Mesenchymal stem cell (in vitro differentiated cells and primary cell): ENCODE measurements at regions not wholly inside any gene's neighbourhood (a gene's known extent, or its start where the extent isn't known, plus 50 kb on each side); places are given as distances from the start of the nearest gene placed in this dataset.

Experiments used
- DNase-seq: peaks from one replicate; pipeline ENCODE4 v3.0.0-alpha.2; 2013
- H2AFZ ChIP-seq: one replicate; pipeline ENCODE4 v1.6.1; 2013; ENCODE audit warnings: low read depth, mild to moderate bottlenecking, control low read depth, inconsistent platforms, low read length, moderate library complexity
- H2AK5ac ChIP-seq: 2 replicates; pipeline ENCODE4 v1.6.1; 2013; ENCODE audit warnings: low read length, moderate library complexity, mild to moderate bottlenecking, inconsistent platforms; ENCODE audit not compliant: severe bottlenecking
- H2BK120ac ChIP-seq: one replicate; pipeline ENCODE4 v1.6.1; 2013; ENCODE audit warnings: low read depth, mild to moderate bottlenecking, inconsistent platforms, low read length, moderate library complexity
- H2BK12ac ChIP-seq, 2 experiments: one replicate each; pipeline ENCODE4 v1.6.1; 2013; ENCODE audit warnings: inconsistent platforms in 2 of 2, low read length in 2 of 2, mild to moderate bottlenecking in 2 of 2, moderate library complexity in 2 of 2, control low read depth in 1 of 2
- H2BK15ac ChIP-seq: one replicate; pipeline ENCODE4 v1.6.1; 2013; ENCODE audit warnings: mild to moderate bottlenecking, low read depth, inconsistent platforms; ENCODE audit not compliant: poor library complexity, severe bottlenecking
- H2BK5ac ChIP-seq: 2 replicates; pipeline ENCODE4 v1.6.1; 2013; ENCODE audit warnings: low read depth, mild to moderate bottlenecking, low read length, control low read depth, inconsistent platforms; ENCODE audit not compliant: poor library complexity, severe bottlenecking
- H3K14ac ChIP-seq, 2 experiments: one replicate each; pipeline ENCODE4 v1.6.1; 2013; ENCODE audit warnings: inconsistent platforms in 2 of 2, low read length in 2 of 2, control low read depth in 1 of 2, mild to moderate bottlenecking in 1 of 2, moderate library complexity in 1 of 2
- H3K18ac ChIP-seq, 2 experiments: one replicate each; pipeline ENCODE4 v1.6.1; 2013; ENCODE audit warnings: inconsistent platforms in 2 of 2, low read length in 2 of 2, control low read depth in 1 of 2, low read depth in 1 of 2, mild to moderate bottlenecking in 1 of 2
- H3K23ac ChIP-seq, 2 experiments: one replicate each; pipeline ENCODE4 v1.6.1; 2013; ENCODE audit warnings: inconsistent platforms in 2 of 2, low read length in 2 of 2, mild to moderate bottlenecking in 2 of 2, moderate library complexity in 2 of 2, control low read depth in 1 of 2
- H3K27ac ChIP-seq: 2 replicates; pipeline ENCODE4 v1.5.1; 2013; ENCODE audit warnings: mild to moderate bottlenecking, moderate library complexity, low read length, control low read depth, inconsistent platforms; ENCODE audit not compliant: poor library complexity, severe bottlenecking
- H3K27me3 ChIP-seq, 2 experiments: 2 replicates each; pipeline versions ENCODE4 v1.6.1 to v1.7.0; 2013; ENCODE audit warnings: low read length in 2 of 2, mild to moderate bottlenecking in 2 of 2, moderate library complexity in 2 of 2, control low read depth in 1 of 2, inconsistent platforms in 1 of 2; ENCODE audit not compliant: control insufficient read depth in 1 of 2, insufficient read depth in 1 of 2
- H3K36me3 ChIP-seq, 2 experiments: 2 replicates each; pipeline versions ENCODE4 v1.6.1 to v1.7.0; 2013; ENCODE audit warnings: low read length in 2 of 2, control low read depth in 1 of 2, inconsistent platforms in 1 of 2, low read depth in 1 of 2, mild to moderate bottlenecking in 1 of 2; ENCODE audit not compliant: insufficient read depth in 2 of 2, control insufficient read depth in 1 of 2
- H3K4ac ChIP-seq, 2 experiments: one replicate each; pipeline ENCODE4 v1.6.1; 2013; ENCODE audit warnings: inconsistent platforms in 2 of 2, low read length in 2 of 2, mild to moderate bottlenecking in 2 of 2, moderate library complexity in 2 of 2, control low read depth in 1 of 2, low read depth in 1 of 2
- H3K4me1 ChIP-seq: 2 replicates; pipeline ENCODE4 v1.6.1; 2013; ENCODE audit warnings: low read depth, low read length, control low read depth; ENCODE audit not compliant: control insufficient read depth, insufficient read depth
- H3K4me2 ChIP-seq: 2 replicates; pipeline ENCODE4 v1.6.1; 2013; ENCODE audit warnings: low read length, mild to moderate bottlenecking, inconsistent platforms; ENCODE audit not compliant: poor library complexity, severe bottlenecking
- H3K4me3 ChIP-seq, 2 experiments: 2 replicates each; pipeline versions ENCODE4 v1.5.1 to v1.7.0; 2013; ENCODE audit warnings: low read length in 2 of 2, mild to moderate bottlenecking in 2 of 2, control low read depth in 1 of 2, low read depth in 1 of 2; ENCODE audit not compliant: insufficient read depth in 1 of 2
- H3K79me1 ChIP-seq: replicated peaks from 2 replicates; pipeline ENCODE4 v1.6.1; 2013; ENCODE audit warnings: mild to moderate bottlenecking, control low read depth, low read length, inconsistent platforms; ENCODE audit not compliant: poor library complexity, severe bottlenecking
- H3K9ac ChIP-seq: 2 replicates; pipeline ENCODE4 v1.7.0; 2013; ENCODE audit warnings: mild to moderate bottlenecking, low read length, moderate library complexity
- H3K9me3 ChIP-seq: 2 replicates; pipeline ENCODE4 v1.7.0; 2013; ENCODE audit warnings: mild to moderate bottlenecking, low read length; ENCODE audit not compliant: control insufficient read depth
- H4K8ac ChIP-seq: one replicate; pipeline ENCODE4 v1.6.1; 2013; ENCODE audit warnings: inconsistent platforms, mild to moderate bottlenecking, low read length, moderate library complexity
- H4K91ac ChIP-seq: one replicate; pipeline ENCODE4 v1.6.1; 2013; ENCODE audit warnings: mild to moderate bottlenecking, low read length, inconsistent platforms
- WGBS: methylation state at CpG from one replicate; pipeline ENCODE4 v1.1.7; 2013; ENCODE audit warnings: mixed read lengths; 5-methylcytosine and 5-hydroxymethylcytosine counted together

- no peak overlapping the region for H3K23ac ChIP-seq
- no peak overlapping the region for H3K4me3 ChIP-seq
- H3K4me2 ChIP-seq: no peak overlapping the region
- WGBS: 80% methylated on average over 1 of the region's 1 CpG
- no peak overlapping the region for H2AK5ac ChIP-seq
- no peak overlapping the region for H4K8ac ChIP-seq
- H3K27ac ChIP-seq: no peak overlapping the region
- H3K4ac ChIP-seq: no peak overlapping the region
- no peaks in the 10 kb centered on the region for H3K79me1 ChIP-seq
- no peak overlapping the region for H2AFZ ChIP-seq
- no peak overlapping the region for H2BK15ac ChIP-seq
- H3K36me3 ChIP-seq: no peaks in the 10 kb centered on the region
- H2BK120ac ChIP-seq: no peak overlapping the region
- no peak overlapping the region for H2BK5ac ChIP-seq
- H3K18ac ChIP-seq: no peak overlapping the region
- H3K9me3 ChIP-seq: no peaks in the 10 kb centered on the region
- no peak overlapping the region for H3K14ac ChIP-seq
- H3K9ac ChIP-seq: no peak overlapping the region
- H4K91ac ChIP-seq: no peak overlapping the region
- no peak overlapping the region for H2BK12ac ChIP-seq
- DNase-seq: no peak
- no peaks in the 10 kb centered on the region for H3K27me3 ChIP-seq
- H3K4me1 ChIP-seq: no peaks in the 10 kb centered on the region
Measured at GRCh38 chr4:111492496-111492895, 652.8 kb upstream of the FAM241A start.

GRCh38 chr4:111494471-111494870 is 650.8 kb upstream of the FAM241A start:
- Histone ChIP-seq H2BK12ac (no peak overlapping the region), H3K4me1 (no peaks in the 10 kb centered on the region), H3K9me3 (no peaks in the 10 kb centered on the region), H2BK120ac (no peak overlapping the region), H2AK5ac (no peak overlapping the region), H3K79me1 (no peaks in the 10 kb centered on the region), H3K4me3 (no peak overlapping the region), H3K27ac (no peak overlapping the region), H3K23ac (no peak overlapping the region), H3K14ac (no peak overlapping the region), H2BK15ac (no peak overlapping the region), H4K8ac (no peak overlapping the region), H2AFZ (no peak overlapping the region), H3K18ac (no peak overlapping the region), H3K27me3 (no peaks in the 10 kb centered on the region), H2BK5ac (no peak overlapping the region), H3K4ac (no peak overlapping the region), H3K36me3 (no peaks in the 10 kb centered on the region), H4K91ac (no peak overlapping the region), H3K4me2 (no peak overlapping the region), H3K9ac (no peak overlapping the region)
- DNase-seq: peak; percentile 10
- no CpG with 5 or more reads among the region's 2 CpGs for WGBS

DNA sequence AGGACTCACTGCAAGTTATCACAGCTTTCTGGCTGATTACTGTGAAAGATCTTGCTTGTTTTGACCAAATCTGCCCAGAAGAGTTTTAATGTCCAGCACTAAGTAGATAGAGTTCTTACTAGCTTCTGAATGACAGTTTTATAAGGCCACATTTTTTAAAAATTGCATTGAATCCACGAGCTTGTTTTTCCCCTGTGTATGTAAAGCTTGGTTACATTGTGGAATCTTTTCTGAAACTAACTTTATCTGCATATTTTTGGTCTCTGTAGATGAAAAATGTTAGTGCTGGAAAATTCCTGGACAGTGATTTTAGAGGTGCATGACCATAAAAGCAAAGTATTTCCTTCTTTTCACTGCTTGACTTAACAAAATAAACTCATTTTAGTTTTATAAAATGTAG is 650.3 kb upstream of the FAM241A start:
- 57% methylated on average over 1 of the region's 1 CpG for WGBS
- H2BK15ac ChIP-seq: no peak overlapping the region
- H3K9me3 ChIP-seq: no peaks in the 10 kb centered on the region
- no peak overlapping the region for H2AFZ ChIP-seq
- no peak overlapping the region for H4K91ac ChIP-seq
- H3K79me1 ChIP-seq: no peaks in the 10 kb centered on the region
- H3K27ac ChIP-seq: peak overlapping the region; percentile 65
- H3K4ac ChIP-seq: no peak overlapping the region
- H2BK120ac ChIP-seq: no peak overlapping the region
- H3K18ac ChIP-seq: no peak overlapping the region
- no peak overlapping the region for H2AK5ac ChIP-seq
- no peaks in the 10 kb centered on the region for H3K4me1 ChIP-seq
- H2BK12ac ChIP-seq: no peak overlapping the region
- no peaks in the 10 kb centered on the region for H3K27me3 ChIP-seq
- no peak overlapping the region for H3K4me2 ChIP-seq
- no peak overlapping the region for H3K4me3 ChIP-seq
- H2BK5ac ChIP-seq: no peak overlapping the region
- peak; percentile 11 for DNase-seq
- H4K8ac ChIP-seq: no peak overlapping the region
- no peaks in the 10 kb centered on the region for H3K36me3 ChIP-seq
- no peak overlapping the region for H3K14ac ChIP-seq
- no peak overlapping the region for H3K9ac ChIP-seq
- H3K23ac ChIP-seq: no peak overlapping the region

DNA sequence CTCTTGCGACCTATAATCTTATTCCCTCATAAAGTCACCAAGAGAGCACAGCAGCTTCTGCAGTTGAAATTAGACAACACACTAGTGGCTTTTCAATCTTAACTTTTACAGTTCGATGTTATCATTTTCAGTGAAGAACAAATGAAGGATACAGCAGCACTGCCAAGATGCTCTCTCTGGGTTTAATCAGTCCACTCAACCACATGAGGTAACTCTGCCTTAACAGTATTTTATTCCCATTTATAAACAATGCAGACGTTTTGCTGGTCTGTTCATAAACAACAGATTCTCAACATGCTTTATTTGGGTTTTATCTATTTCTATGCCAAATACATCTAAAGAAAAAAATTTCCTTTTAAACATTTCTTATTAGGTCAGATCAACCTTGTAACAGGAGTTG is 646.0 kb upstream of the FAM241A start:
- H3K36me3 ChIP-seq: no peaks in the 10 kb centered on the region
- DNase-seq: peak; percentile 37
- H3K23ac ChIP-seq: no peak overlapping the region
- no peak overlapping the region for H2BK15ac ChIP-seq
- H2BK5ac ChIP-seq: no peak overlapping the region
- H4K8ac ChIP-seq: no peak overlapping the region
- no peaks in the 10 kb centered on the region for H3K4me1 ChIP-seq
- no peak overlapping the region for H3K4me2 ChIP-seq
- no peak overlapping the region for H2AK5ac ChIP-seq
- H3K27ac ChIP-seq: no peak overlapping the region
- no peak overlapping the region for H3K4ac ChIP-seq
- no peak overlapping the region for H2AFZ ChIP-seq
- H3K14ac ChIP-seq: no peak overlapping the region
- no peak overlapping the region for H2BK120ac ChIP-seq
- no peak overlapping the region for H3K9ac ChIP-seq
- H3K18ac ChIP-seq: no peak overlapping the region
- H3K27me3 ChIP-seq: no peaks in the 10 kb centered on the region
- no peaks in the 10 kb centered on the region for H3K9me3 ChIP-seq
- H4K91ac ChIP-seq: no peak overlapping the region
- no peaks in the 10 kb centered on the region for H3K79me1 ChIP-seq
- 67% methylated on average over 3 of the region's 3 CpGs for WGBS
- H3K4me3 ChIP-seq: no peak overlapping the region
- no peak overlapping the region for H2BK12ac ChIP-seq
